GM23338 (cell line): ENCODE measurements at regions not wholly inside any gene's neighbourhood (a gene's known extent, or its start where the extent isn't known, plus 50 kb on each side); places are given as distances from the start of the nearest gene placed in this dataset.

Experiments used
- ATAC-seq: fragments of 200-7000 bp; cut with Tn5 transposase; 3 replicates; pipeline ENCODE4 v1.9.1; 2020
- DNase-seq: peaks from one replicate; pipeline ENCODE4 v3.0.0-alpha.2; 2015; ENCODE audit warnings: low spot score
- H2AFZ ChIP-seq: fragments of 200-600 bp; sonication (generic); 2 replicates; pipeline ENCODE4 v1.8.0; 2016; ENCODE audit warnings: antibody characterized with exemption, mild to moderate bottlenecking, moderate library complexity
- H3F3A ChIP-seq: fragments of 200-600 bp; sonication (generic); replicated peaks from 2 replicates; pipeline ENCODE4 v1.8.0; 2017; ENCODE audit warnings: antibody characterized with exemption, mixed run types, low read depth
- H3K27ac ChIP-seq: fragments of 200-600 bp; sonication (generic); 2 replicates; pipeline ENCODE4 v1.6.1; 2016; ENCODE audit warnings: low read depth
- H3K27me3 ChIP-seq: fragments of 200-600 bp; sonication (generic); 2 replicates; pipeline ENCODE4 v1.8.0; 2016; ENCODE audit warnings: mild to moderate bottlenecking, mixed run types, moderate library complexity; ENCODE audit not compliant: insufficient read depth
- H3K36me3 ChIP-seq: fragments of 200-600 bp; sonication (generic); 2 replicates; pipeline ENCODE4 v1.8.0; 2016; ENCODE audit warnings: mild to moderate bottlenecking; ENCODE audit not compliant: insufficient read depth
- H3K4me1 ChIP-seq: fragments of 200-600 bp; sonication (generic); 2 replicates; pipeline ENCODE4 v1.8.0; 2016; ENCODE audit warnings: mild to moderate bottlenecking, moderate library complexity; ENCODE audit not compliant: insufficient read depth
- H3K4me2 ChIP-seq: fragments of 200-600 bp; sonication (generic); 2 replicates; pipeline ENCODE4 v1.7.1; 2017; ENCODE audit warnings: mixed run types
- H3K4me3 ChIP-seq: fragments of 200-600 bp; sonication (generic); 2 replicates; pipeline ENCODE4 v1.6.1; 2016; ENCODE audit warnings: mixed run types
- H3K79me2 ChIP-seq: fragments of 200-600 bp; sonication (generic); replicated peaks from 2 replicates; pipeline ENCODE4 v1.8.0; 2017; ENCODE audit warnings: mild to moderate bottlenecking; ENCODE audit not compliant: insufficient read depth
- H3K9me2 ChIP-seq: fragments of 200-600 bp; sonication (generic); 2 replicates; pipeline ENCODE4 v1.8.0; 2017; ENCODE audit not compliant: insufficient read depth
- H4K20me1 ChIP-seq: fragments of 200-600 bp; sonication (generic); replicated peaks from 2 replicates; pipeline ENCODE4 v1.8.0; 2017; ENCODE audit warnings: mild to moderate bottlenecking; ENCODE audit not compliant: insufficient read depth
- H3K27ac Mint-ChIP-seq: 2 replicates; pipeline ENCODE4 v1.8.0; 2020; ENCODE audit warnings: inconsistent platforms, mild to moderate bottlenecking, moderate library complexity, mixed read lengths
- H3K27me3 Mint-ChIP-seq: 3 replicates; pipeline ENCODE4 v1.8.0; 2022; ENCODE audit warnings: low read depth, mild to moderate bottlenecking, moderate library complexity, mixed read lengths, inconsistent platforms; ENCODE audit not compliant: insufficient read depth, poor library complexity
- H3K36me3 Mint-ChIP-seq: 3 replicates; pipeline ENCODE4 v1.8.0; 2021; ENCODE audit warnings: low read depth, mild to moderate bottlenecking, inconsistent platforms, moderate library complexity, mixed read lengths
- H3K4me1 Mint-ChIP-seq: 3 replicates; pipeline ENCODE4 v1.8.0; 2020; ENCODE audit warnings: mild to moderate bottlenecking, inconsistent platforms, mixed read lengths
- H3K4me3 Mint-ChIP-seq: 3 replicates; pipeline ENCODE4 v1.8.0; 2021; ENCODE audit warnings: moderate library complexity, mild to moderate bottlenecking, inconsistent platforms, mixed read lengths
- H3K9me3 Mint-ChIP-seq: 3 replicates; pipeline ENCODE4 v1.8.0; 2020; ENCODE audit warnings: moderate library complexity, mild to moderate bottlenecking, inconsistent platforms, mixed read lengths
- CREB1 ChIP-seq: fragments of 250-450 bp; sonication (Bioruptor Pico); IDR thresholded peaks from 2 replicates; pipeline ENCODE4 v1.5.0; 2020; ENCODE audit warnings: low read depth, mild to moderate bottlenecking, moderate library complexity
- EZH2 ChIP-seq: fragments of 200-600 bp; sonication (generic); IDR thresholded peaks from one replicate; pipeline ENCODE4 v1.8.0; 2017; ENCODE audit warnings: antibody characterized with exemption, mild to moderate bottlenecking, low read depth; ENCODE audit not compliant: unreplicated experiment
- EZH2phosphoT487 ChIP-seq: fragments of 200-600 bp; sonication (generic); IDR thresholded peaks from one replicate; pipeline ENCODE4 v1.8.1; 2018; ENCODE audit warnings: antibody characterized with exemption; ENCODE audit not compliant: unreplicated experiment
- JUNB ChIP-seq: IDR thresholded peaks from one replicate; pipeline ENCODE4 v1.6.1; 2016; ENCODE audit warnings: antibody characterized with exemption; ENCODE audit not compliant: unreplicated experiment
- NANOG ChIP-seq: IDR thresholded peaks from 2 replicates; pipeline ENCODE4 v1.6.1; 2016; ENCODE audit warnings: antibody characterized with exemption, borderline replicate concordance
- POLR2AphosphoS5 ChIP-seq: IDR thresholded peaks from 2 replicates; pipeline ENCODE4 v1.6.1; 2016; ENCODE audit warnings: antibody characterized with exemption, low read depth
- REST ChIP-seq: IDR thresholded peaks from one replicate; pipeline ENCODE4 v1.6.1; 2018; ENCODE audit warnings: antibody characterized with exemption; ENCODE audit not compliant: unreplicated experiment
- STAT1 ChIP-seq: IDR thresholded peaks from one replicate; pipeline ENCODE4 v1.6.1; 2016; ENCODE audit warnings: antibody characterized with exemption; ENCODE audit not compliant: unreplicated experiment
- ZNF114 ChIP-seq: fragments of 250-450 bp; sonication (Bioruptor Pico); IDR thresholded peaks from 2 replicates; pipeline ENCODE4 v1.5.0; 2020; ENCODE audit warnings: mild to moderate bottlenecking, moderate library complexity
- ZNF331 ChIP-seq: fragments of 250-450 bp; sonication (Bioruptor Pico); IDR thresholded peaks from 2 replicates; pipeline ENCODE4 v1.5.0; 2020; ENCODE audit warnings: low read depth, mild to moderate bottlenecking, moderate library complexity
- ZNF462 ChIP-seq: fragments of 250-450 bp; sonication (Bioruptor Pico); IDR thresholded peaks from 2 replicates; pipeline ENCODE4 v1.5.0; 2020; ENCODE audit warnings: mild to moderate bottlenecking, moderate library complexity

GRCh38 chr3:62975566-62975965 lies 100.3 kb upstream of the CADPS start (continued):
- TF ChIP-seq JUNB, result no peak
- no peak for TF ChIP-seq STAT1
- TF ChIP-seq POLR2AphosphoS5, result no peak
- no peak for TF ChIP-seq ZNF331 (CRISPR knock-in tag)
- TF ChIP-seq CREB1, result no peak
- no peak for TF ChIP-seq EZH2phosphoT487

GRCh38 chr3:62981962-62982361 lies 106.7 kb upstream of the CADPS start:
- Histone ChIP-seq H3K27me3 (no peaks in the 10 kb centered on the region), H3K4me3 (no peak overlapping the region), H3K27ac (no peak overlapping the region), H3K79me2 (no peaks in the 10 kb centered on the region), H3K4me1 (peaks cover 13% of the 10 kb centered on the region; the same call in 1 of the 2 replicates), H4K20me1 (no peaks in the 10 kb centered on the region), H3K36me3 (no peaks in the 10 kb centered on the region), H2AFZ (no peak overlapping the region), H3K9me2 (0 out of 2 replicates have a peak, but pooled peaks cover 3% of the 10 kb centered on the region), H3K4me2 (no peak overlapping the region), H3F3A (no peaks in the 10 kb centered on the region)
- H3K4me3 Mint-ChIP-seq, result no peak overlapping the region
- H3K36me3 Mint-ChIP-seq, result peaks cover 9% of the 10 kb centered on the region; the same call in 1 of the 3 replicates
- no peak overlapping the region for H3K27ac Mint-ChIP-seq
- TF ChIP-seq EZH2, result no peak
- TF ChIP-seq JUNB, result no peak
- no peak for TF ChIP-seq EZH2phosphoT487
- TF ChIP-seq ZNF462, result no peak
- TF ChIP-seq NANOG, result no peak
- no peak for TF ChIP-seq REST
- no peak for TF ChIP-seq STAT1
- TF ChIP-seq CREB1, result no peak
- no peak for TF ChIP-seq ZNF114
- H3K27me3 Mint-ChIP-seq, result no peaks in the 10 kb centered on the region
- no peaks in the 10 kb centered on the region for H3K9me3 Mint-ChIP-seq
- H3K4me1 Mint-ChIP-seq, result peaks cover 36% of the 10 kb centered on the region
- DNase-seq (no peak), ATAC-seq (no peak)
